ENCODE measurements at regions not wholly inside any gene's neighbourhood (a gene's known extent, or its start where the extent isn't known, plus 50 kb on each side); places are given as distances from the start of the nearest gene placed in this dataset.
"Not testable (repeated sequence)": the region's sequence is repeated elsewhere in the genome, so short reads cannot be mapped to it uniquely, and the experiment has no call there.

GRCh38 chr2:64924170-64924934 is 64.8 kb upstream of the SLC1A4 start:
- no peak for DNase-seq

- DNase-seq = not testable (repeated sequence)
Observed at GRCh38 chr2:64925930-64926722, 63.1 kb upstream of the SLC1A4 start.

GRCh38 chr2:64928813-64929212 is 60.4 kb upstream of the SLC1A4 start:
- DNase-seq = no peak

GRCh38 chr2:64929333-64929732 is 59.9 kb upstream of the SLC1A4 start:
- DNase-seq = no peak

GRCh38 chr2:64930258-64930671 is 58.9 kb upstream of the SLC1A4 start:
- DNase-seq = no peak

GRCh38 chr2:64931246-64932115 is 57.7 kb upstream of the SLC1A4 start:
- no peak for DNase-seq

GRCh38 chr2:64932116-64932370 is 57.2 kb upstream of the SLC1A4 start:
- no peak for DNase-seq

- DNase-seq = no peak
Observed at GRCh38 chr2:64932371-64933216, 56.6 kb upstream of the SLC1A4 start.

- no peak for DNase-seq
Observed at GRCh38 chr2:64934530-64934929, 54.7 kb upstream of the SLC1A4 start.

GRCh38 chr2:64936809-64937208 is 52.4 kb upstream of the SLC1A4 start:
- DNase-seq = no peak

- not testable (repeated sequence) for DNase-seq
Observed at GRCh38 chr2:64937314-64937686, 51.9 kb upstream of the SLC1A4 start.

GRCh38 chr2:64937687-64938491 is 51.3 kb upstream of the SLC1A4 start:
- no peak for DNase-seq

- no peak for DNase-seq
Observed at GRCh38 chr2:64938607-64939285, 50.5 kb upstream of the SLC1A4 start.

- no peak for DNase-seq
Observed at GRCh38 chr2:64939332-64939917, 49.8 kb upstream of the SLC1A4 start.
